ENCODE measurements at regions not wholly inside any gene's neighbourhood (a gene's known extent, or its start where the extent isn't known, plus 50 kb on each side); places are given as distances from the start of the nearest gene placed in this dataset.
A peak's percentile ranks its signal among the peaks of the same experiment; 100 is the strongest.
"Not testable (repeated sequence)": the region's sequence is repeated elsewhere in the genome, so short reads cannot be mapped to it uniquely, and the experiment has no call there.

DNA sequence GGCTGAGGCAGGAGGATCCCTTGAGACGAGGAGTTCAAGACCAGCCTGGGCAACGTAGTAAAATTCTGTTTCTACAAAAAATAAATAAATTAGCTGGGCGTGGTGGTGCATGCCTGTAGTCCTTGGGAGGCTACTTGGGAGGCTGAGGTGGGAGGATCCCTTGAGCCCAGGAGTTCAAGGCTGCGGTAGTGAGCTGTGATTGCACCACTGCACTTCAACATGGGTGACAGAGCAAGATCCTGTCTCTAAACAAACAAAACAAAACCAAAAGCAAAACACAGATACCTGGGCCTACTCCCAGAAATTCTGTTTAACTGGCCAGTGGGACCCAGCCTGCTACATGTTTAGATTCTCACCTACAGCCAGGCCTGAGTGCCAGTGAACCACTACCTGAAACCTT is 74.6 kb upstream of the MEDAG start:
- no peaks in the 10 kb centered on the region for H3K9me3 ChIP-seq (ENCODE audit: control insufficient read depth, insufficient read depth, low read depth, low read length)
- no peak overlapping the region for H3K4me3 ChIP-seq (ENCODE audit: low read depth, low read length)
- no peaks in the 10 kb centered on the region for H3K36me3 ChIP-seq (ENCODE audit: control insufficient read depth, insufficient read depth, low read length)
- no peak overlapping the region for H3K27ac ChIP-seq (ENCODE audit: low read depth, low read length)
- peaks cover 14% of the 10 kb centered on the region for H3K27me3 ChIP-seq (ENCODE audit: control insufficient read depth, insufficient read depth, low read length)
- H3K4me1 ChIP-seq (ENCODE audit: control insufficient read depth, insufficient read depth, low read length): peaks cover 29% of the 10 kb centered on the region
- no peak overlapping the region for H3K9ac ChIP-seq (ENCODE audit: low read length)

DNA sequence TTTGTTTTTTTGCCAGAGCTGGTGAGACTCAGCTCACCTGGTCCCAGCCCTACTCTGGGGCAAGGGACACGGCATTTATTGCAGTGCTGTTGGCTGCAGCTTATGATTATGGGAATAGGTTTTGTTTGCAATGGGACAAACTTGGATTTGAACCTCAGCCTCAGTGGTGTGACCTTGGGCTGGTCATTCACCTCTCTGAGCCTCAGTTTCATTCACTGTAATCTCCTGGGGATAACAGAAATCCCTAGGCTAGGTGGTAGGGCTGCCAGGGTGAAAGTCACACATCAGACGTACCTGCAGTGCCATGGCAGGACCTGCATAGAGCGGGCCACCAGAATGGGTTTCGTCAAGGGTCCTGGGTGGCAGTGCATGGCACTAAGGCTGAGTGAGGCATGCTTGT is 73.7 kb upstream of the MEDAG start:
- no peak overlapping the region for H3K9ac ChIP-seq (ENCODE audit: low read length)
- peaks cover 23% of the 10 kb centered on the region for H3K4me1 ChIP-seq (ENCODE audit: control insufficient read depth, insufficient read depth, low read length)
- H3K36me3 ChIP-seq (ENCODE audit: control insufficient read depth, insufficient read depth, low read length): no peaks in the 10 kb centered on the region
- H3K9me3 ChIP-seq (ENCODE audit: control insufficient read depth, insufficient read depth, low read depth, low read length): no peaks in the 10 kb centered on the region
- H3K4me3 ChIP-seq (ENCODE audit: low read depth, low read length): no peak overlapping the region
- H3K27ac ChIP-seq (ENCODE audit: low read depth, low read length): no peak overlapping the region
- H3K27me3 ChIP-seq (ENCODE audit: control insufficient read depth, insufficient read depth, low read length): peaks cover 14% of the 10 kb centered on the region

DNA sequence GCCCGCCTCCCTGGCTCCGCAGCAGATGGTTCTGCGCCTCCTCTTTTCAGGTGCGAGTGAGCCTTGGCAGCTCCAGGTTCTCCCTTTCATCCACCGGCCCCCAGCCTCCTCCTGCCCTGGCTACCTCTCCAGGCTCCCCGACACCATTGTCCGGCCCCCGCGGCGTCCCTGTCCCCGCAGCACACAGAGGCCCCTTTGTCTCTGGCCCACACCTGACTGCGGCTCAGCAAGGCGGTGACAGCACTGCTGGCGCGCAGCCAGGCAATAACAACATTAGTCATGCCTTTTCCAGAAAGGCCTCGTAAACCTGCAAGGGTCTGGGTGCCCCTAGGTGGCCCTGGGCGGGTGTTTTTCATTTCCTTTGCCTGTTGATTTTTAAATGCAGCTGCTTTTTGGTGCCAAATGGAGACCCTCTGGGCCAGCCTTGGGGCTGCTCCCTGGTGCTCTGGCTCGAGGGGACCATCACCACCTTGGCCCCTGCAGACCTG is 73.2 kb upstream of the MEDAG start:
- peaks cover 18% of the 10 kb centered on the region for H3K4me1 ChIP-seq (ENCODE audit: control insufficient read depth, insufficient read depth, low read length)
- no peaks in the 10 kb centered on the region for H3K36me3 ChIP-seq (ENCODE audit: control insufficient read depth, insufficient read depth, low read length)
- H3K9ac ChIP-seq (ENCODE audit: low read length): no peak overlapping the region
- H3K27me3 ChIP-seq (ENCODE audit: control insufficient read depth, insufficient read depth, low read length): peaks cover 12% of the 10 kb centered on the region
- no peaks in the 10 kb centered on the region for H3K9me3 ChIP-seq (ENCODE audit: control insufficient read depth, insufficient read depth, low read depth, low read length)
- H3K4me3 ChIP-seq (ENCODE audit: low read depth, low read length): peak overlapping the region; percentile 16; the same call in 1 of the 2 replicates
- H3K27ac ChIP-seq (ENCODE audit: low read depth, low read length): no peak overlapping the region

DNA sequence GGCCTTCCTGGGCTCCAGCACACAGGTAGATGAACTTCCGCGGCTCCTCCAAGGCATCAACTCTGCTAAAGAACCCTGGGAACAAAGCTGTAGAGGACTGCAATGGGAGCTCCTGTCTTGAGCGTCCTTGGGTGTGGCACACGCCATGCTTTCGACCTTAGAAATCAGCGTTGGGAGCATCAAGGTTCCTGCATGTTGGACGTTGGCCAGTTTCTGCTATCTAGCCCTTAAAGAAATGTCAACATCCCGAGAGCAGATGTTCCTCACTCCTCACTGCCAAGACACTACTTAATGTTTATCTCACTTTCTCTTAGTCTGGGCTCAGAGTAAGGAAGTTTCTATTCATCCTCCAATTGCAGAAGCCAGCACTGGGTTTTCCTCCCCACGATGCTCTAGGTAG is 70.6 kb upstream of the MEDAG start:
- Histone ChIP-seq H3K27ac (ENCODE audit: low read depth, low read length) (no peak overlapping the region), H3K27me3 (ENCODE audit: control insufficient read depth, insufficient read depth, low read length) (no peaks in the 10 kb centered on the region), H3K4me3 (ENCODE audit: low read depth, low read length) (no peak overlapping the region), H3K9ac (ENCODE audit: low read length) (no peak overlapping the region), H3K4me1 (ENCODE audit: control insufficient read depth, insufficient read depth, low read length) (peaks cover 18% of the 10 kb centered on the region), H3K36me3 (ENCODE audit: control insufficient read depth, insufficient read depth, low read length) (no peaks in the 10 kb centered on the region), H3K9me3 (ENCODE audit: control insufficient read depth, insufficient read depth, low read depth, low read length) (no peaks in the 10 kb centered on the region)

DNA sequence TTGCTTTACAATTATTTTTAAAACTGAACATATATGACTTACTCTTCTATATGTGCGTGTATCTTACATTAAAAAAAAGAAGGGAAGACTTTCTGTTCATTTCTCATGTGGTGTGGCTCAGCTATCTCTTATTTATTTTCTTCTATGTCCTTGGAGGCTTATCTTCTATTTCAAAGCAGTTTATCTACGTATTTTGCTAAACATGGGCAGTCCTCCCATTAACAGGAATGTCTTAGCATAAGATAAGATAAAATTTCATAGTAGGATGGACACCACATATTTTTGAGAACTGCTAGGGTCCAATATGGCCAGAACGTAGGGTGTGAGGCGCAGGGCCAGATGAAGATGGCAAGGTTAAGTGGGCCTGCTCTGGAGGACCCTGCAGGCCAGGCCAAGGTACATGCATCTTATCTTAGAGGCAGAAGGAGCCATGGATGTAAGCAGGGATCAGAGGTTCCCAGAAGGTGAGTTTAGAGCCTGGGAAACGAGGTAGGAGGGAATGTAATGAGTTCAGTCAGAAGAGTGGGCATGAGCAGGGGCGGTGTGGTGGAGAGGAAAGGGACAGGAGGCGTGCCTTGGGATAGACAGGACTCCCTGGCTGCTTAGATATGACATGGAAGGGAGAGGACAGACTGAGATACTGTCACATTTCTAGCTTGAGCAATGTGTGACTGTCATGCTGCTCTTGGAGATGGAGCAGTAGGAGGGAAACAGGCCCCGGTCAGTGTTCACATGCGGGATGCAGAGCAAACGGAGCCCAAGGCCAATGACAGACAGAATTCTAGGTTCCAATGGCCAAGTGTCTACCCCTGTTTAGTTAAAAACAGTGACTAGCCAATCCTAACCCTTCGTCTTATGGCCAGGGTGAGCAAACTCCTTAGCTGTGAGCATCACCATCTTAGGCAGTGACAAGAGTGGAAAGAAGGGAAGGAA is 68.6 kb upstream of the MEDAG start:
- H3K9me3 ChIP-seq (ENCODE audit: control insufficient read depth, insufficient read depth, low read depth, low read length): peaks cover 9% of the 10 kb centered on the region
- no peak overlapping the region for H3K4me3 ChIP-seq (ENCODE audit: low read depth, low read length)
- no peak overlapping the region for H3K27ac ChIP-seq (ENCODE audit: low read depth, low read length)
- H3K36me3 ChIP-seq (ENCODE audit: control insufficient read depth, insufficient read depth, low read length): no peaks in the 10 kb centered on the region
- H3K27me3 ChIP-seq (ENCODE audit: control insufficient read depth, insufficient read depth, low read length): no peaks in the 10 kb centered on the region
- no peak overlapping the region for H3K9ac ChIP-seq (ENCODE audit: low read length)
- H3K4me1 ChIP-seq (ENCODE audit: control insufficient read depth, insufficient read depth, low read length): peaks cover 18% of the 10 kb centered on the region

DNA sequence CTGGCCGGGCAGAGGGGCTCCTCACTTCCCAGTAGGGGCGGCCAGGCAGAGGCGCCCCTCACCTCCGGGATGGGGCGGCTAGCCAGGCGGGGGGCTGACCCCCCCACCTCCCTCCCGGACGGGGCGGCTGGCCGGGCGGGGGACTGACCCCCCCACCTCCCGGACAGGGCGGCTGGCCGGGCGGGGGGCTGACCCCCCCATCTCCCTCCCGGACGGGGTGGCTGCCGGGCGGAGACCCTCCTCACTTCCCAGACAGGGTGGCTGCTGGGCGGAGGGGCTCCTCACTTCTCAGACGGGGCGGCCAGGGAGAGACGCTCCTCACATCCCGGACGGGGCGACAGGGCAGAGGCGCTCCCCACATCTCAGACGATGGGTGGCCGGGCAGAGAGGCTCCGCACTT is 66.4 kb upstream of the MEDAG start:
- H3K9me3 ChIP-seq (ENCODE audit: control insufficient read depth, insufficient read depth, low read depth, low read length): peaks cover 27% of the 10 kb centered on the region
- H3K9ac ChIP-seq (ENCODE audit: low read length); H3K27me3 ChIP-seq (ENCODE audit: control insufficient read depth, insufficient read depth, low read length); H3K36me3 ChIP-seq (ENCODE audit: control insufficient read depth, insufficient read depth, low read length); H3K4me3 ChIP-seq (ENCODE audit: low read depth, low read length); H3K4me1 ChIP-seq (ENCODE audit: control insufficient read depth, insufficient read depth, low read length); H3K27ac ChIP-seq (ENCODE audit: low read depth, low read length): not testable (repeated sequence)

DNA sequence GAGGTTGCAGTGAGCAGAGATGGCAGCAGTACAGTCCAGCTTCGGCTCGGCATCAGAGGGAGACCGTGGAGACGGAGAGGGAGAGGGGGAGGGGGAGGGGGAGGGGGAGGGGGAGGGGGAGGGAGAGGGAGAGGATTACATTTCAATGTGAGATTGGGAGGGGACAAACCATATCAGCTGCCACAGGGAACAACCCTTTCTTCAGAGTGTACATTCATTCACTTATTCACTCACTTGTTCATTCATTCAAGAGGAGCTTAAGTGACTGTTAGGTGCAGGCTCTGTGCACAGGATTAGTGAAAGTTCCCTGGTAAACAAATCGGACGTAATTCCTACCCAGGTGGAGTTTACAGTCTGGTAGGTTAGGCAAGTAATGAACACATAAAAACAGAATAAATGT is 65.6 kb upstream of the MEDAG start:
- Histone ChIP-seq H3K4me3 (ENCODE audit: low read depth, low read length) (no peak overlapping the region), H3K4me1 (ENCODE audit: control insufficient read depth, insufficient read depth, low read length) (no peaks in the 10 kb centered on the region), H3K36me3 (ENCODE audit: control insufficient read depth, insufficient read depth, low read length) (no peaks in the 10 kb centered on the region), H3K9me3 (ENCODE audit: control insufficient read depth, insufficient read depth, low read depth, low read length) (peaks cover 27% of the 10 kb centered on the region), H3K9ac (ENCODE audit: low read length) (no peak overlapping the region), H3K27ac (ENCODE audit: low read depth, low read length) (no peak overlapping the region), H3K27me3 (ENCODE audit: control insufficient read depth, insufficient read depth, low read length) (no peaks in the 10 kb centered on the region)

DNA sequence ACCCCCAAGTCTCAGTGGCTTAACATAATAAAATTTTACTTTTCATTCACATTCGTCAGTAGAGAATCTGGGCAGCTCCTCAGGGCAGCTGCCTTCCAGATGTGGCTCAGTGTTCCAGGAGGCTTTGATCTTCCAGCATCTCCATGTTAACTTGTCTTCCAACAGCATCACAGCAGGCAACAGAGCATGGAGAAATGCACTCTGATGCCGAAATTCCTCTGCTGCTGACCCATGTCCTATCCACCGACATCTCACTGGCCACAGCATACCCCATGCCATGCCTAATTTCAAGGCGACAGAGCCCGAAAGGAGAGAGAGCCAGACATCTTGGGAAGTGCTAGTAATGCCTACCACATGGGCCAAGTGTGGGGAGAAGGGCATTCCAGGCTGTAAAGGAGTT is 64.9 kb upstream of the MEDAG start:
- Histone ChIP-seq H3K27ac (ENCODE audit: low read depth, low read length) (no peak overlapping the region), H3K9me3 (ENCODE audit: control insufficient read depth, insufficient read depth, low read depth, low read length) (peaks cover 27% of the 10 kb centered on the region), H3K9ac (ENCODE audit: low read length) (no peak overlapping the region), H3K4me1 (ENCODE audit: control insufficient read depth, insufficient read depth, low read length) (no peaks in the 10 kb centered on the region; the same call in 1 of the 2 replicates), H3K36me3 (ENCODE audit: control insufficient read depth, insufficient read depth, low read length) (no peaks in the 10 kb centered on the region), H3K27me3 (ENCODE audit: control insufficient read depth, insufficient read depth, low read length) (no peaks in the 10 kb centered on the region), H3K4me3 (ENCODE audit: low read depth, low read length) (no peak overlapping the region)

DNA sequence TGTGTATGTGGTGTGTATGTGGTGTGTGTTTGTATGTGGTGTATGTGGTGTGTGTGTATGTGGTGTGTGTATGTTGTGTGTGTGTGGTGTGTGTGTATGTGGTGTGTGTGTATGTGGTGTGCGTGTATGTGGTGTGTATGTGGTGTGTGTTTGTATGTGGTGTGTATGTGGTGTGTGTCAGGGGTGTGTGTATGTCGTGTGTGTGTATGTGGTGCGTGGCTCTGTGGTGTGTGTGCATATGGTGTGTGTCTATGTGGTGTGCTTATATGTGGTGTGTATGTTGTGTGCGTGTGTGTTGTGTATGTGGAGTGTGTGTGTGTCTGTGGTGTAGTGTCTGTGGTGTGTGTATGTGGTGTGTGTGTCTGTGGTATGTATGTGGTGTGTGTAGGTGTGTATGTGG is 62.5 kb upstream of the MEDAG start:
- Histone ChIP-seq H3K4me1 (ENCODE audit: control insufficient read depth, insufficient read depth, low read length) (peaks cover 4% of the 10 kb centered on the region; the same call in 1 of the 2 replicates), H3K9ac (ENCODE audit: low read length) (no peak overlapping the region), H3K4me3 (ENCODE audit: low read depth, low read length) (no peak overlapping the region), H3K27me3 (ENCODE audit: control insufficient read depth, insufficient read depth, low read length) (no peaks in the 10 kb centered on the region), H3K36me3 (ENCODE audit: control insufficient read depth, insufficient read depth, low read length) (no peaks in the 10 kb centered on the region), H3K27ac (ENCODE audit: low read depth, low read length) (no peak overlapping the region), H3K9me3 (ENCODE audit: control insufficient read depth, insufficient read depth, low read depth, low read length) (peaks cover 33% of the 10 kb centered on the region)

DNA sequence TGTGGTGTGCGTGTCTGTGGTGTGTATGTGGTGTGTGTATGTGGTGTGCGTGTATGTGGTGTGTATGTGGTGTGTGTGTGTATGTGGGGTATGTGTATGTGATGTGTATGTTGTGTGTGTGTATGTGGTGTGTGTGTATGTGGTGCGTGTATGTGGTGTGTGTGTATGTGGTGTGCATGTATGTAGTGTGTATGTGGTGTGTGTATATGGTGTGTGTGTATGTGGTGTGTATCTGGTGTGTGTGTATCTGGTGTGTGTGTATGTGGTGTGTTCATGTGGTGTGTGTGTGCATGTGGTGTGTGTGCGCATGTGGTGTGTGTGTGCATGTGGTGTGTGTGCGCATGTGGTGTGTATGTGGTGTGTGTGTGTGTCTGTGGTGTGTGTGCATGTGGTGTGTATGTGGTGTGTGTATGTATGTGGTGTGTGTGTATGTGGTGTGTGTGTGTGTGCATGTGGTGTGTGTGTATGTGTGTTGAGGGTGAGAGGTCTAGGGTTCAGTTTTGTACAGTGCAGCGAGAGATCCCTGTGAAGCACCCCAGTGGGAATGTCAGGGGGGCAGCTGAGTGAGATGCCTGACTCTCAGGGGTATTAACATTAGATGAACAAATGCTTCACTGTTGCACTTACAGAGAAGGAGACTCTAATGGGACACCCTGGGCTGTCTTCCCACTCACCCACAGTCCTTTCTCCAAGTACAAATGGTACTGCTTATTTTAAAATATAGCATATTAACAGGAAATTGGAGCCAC is 61.3 kb upstream of the MEDAG start:
- no peaks in the 10 kb centered on the region for H3K27me3 ChIP-seq (ENCODE audit: control insufficient read depth, insufficient read depth, low read length)
- H3K9me3 ChIP-seq (ENCODE audit: control insufficient read depth, insufficient read depth, low read depth, low read length): peaks cover 33% of the 10 kb centered on the region
- H3K27ac ChIP-seq (ENCODE audit: low read depth, low read length): no peak overlapping the region
- peaks cover 4% of the 10 kb centered on the region; the same call in 1 of the 2 replicates for H3K4me1 ChIP-seq (ENCODE audit: control insufficient read depth, insufficient read depth, low read length)
- no peak overlapping the region for H3K9ac ChIP-seq (ENCODE audit: low read length)
- H3K36me3 ChIP-seq (ENCODE audit: control insufficient read depth, insufficient read depth, low read length): no peaks in the 10 kb centered on the region
- H3K4me3 ChIP-seq (ENCODE audit: low read depth, low read length): no peak overlapping the region

Measured in HUES6 (cell line).